ENCODE measurements at regions not wholly inside any gene's neighbourhood (a gene's known extent, or its start where the extent isn't known, plus 50 kb on each side); places are given as distances from the start of the nearest gene placed in this dataset.

GRCh38 chr12:77767335-77767734 is 63.4 kb upstream of the NAV3 start:
- TF ChIP-seq POLR2AphosphoS5 (IDR thresholded peaks at IDR 0.05; ENCODE audit: low read depth, low read length) (no peak), SPI1 (IDR thresholded peaks at IDR 0.05; ENCODE audit: low read depth, low read length) (no peak), POLR2A (IDR thresholded peaks at IDR 0.05; ENCODE audit: low read depth, low read length) (no peak), TAF1 (IDR thresholded peaks at IDR 0.05; ENCODE audit: low read depth, low read length) (no peak), PAX5 (IDR thresholded peaks at IDR 0.05; ENCODE audit: insufficient read depth, low read length, severe bottlenecking) (no peak)
